ENCODE measurements at regions not wholly inside any gene's neighbourhood (a gene's known extent, or its start where the extent isn't known, plus 50 kb on each side); places are given as distances from the start of the nearest gene placed in this dataset.

DNA sequence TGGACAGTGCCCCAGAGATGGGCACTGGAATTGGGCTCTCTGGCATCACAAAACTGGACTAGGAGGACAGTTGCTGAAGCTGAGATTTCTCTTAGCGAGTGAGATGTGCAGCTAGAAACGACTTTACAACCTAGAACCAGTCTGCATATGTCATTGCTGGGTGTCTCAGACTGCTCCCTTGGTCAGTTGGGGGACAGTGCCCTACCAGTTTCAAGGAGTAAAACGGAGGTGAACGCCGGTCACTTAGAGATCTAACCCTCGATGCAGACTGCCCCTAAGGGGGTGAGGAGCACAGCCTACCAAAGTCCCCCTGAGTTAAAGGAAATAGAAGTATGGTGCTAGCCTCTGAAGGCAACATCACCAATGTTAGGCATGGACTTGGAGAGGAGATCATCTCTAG lies 704.4 kb upstream of the CDH9 start:
- no peak for DNase-seq (ENCODE audit: low read depth in 3 of 3, low spot score in 2 of 3)

GRCh38 chr5:27734838-27735237 lies 696.5 kb upstream of the CDH9 start:
- no peak for DNase-seq (ENCODE audit: low read depth in 3 of 3, low spot score in 2 of 3)

DNA sequence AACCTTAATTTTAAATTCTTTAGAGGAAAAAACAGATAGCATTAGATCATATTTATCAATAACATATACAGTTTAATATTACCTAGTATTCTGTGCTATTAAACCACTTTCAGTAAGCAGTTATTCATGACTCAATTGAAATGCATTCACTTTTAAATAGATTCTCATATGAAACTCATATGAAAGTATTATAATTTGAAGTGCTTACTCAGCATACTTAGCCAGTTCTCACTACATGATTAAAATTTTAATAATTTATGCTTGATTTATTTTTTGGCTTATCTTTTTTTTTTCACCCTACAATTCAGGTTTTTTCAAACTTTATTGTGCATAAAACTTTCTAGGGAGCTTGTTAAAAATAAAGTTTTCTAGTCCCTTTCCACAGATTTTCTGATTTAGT lies 694.9 kb upstream of the CDH9 start:
- no peak for DNase-seq (ENCODE audit: low read depth in 3 of 3, low spot score in 2 of 3)

GRCh38 chr5:27727254-27727653 lies 688.9 kb upstream of the CDH9 start:
- DNase-seq (ENCODE audit: low read depth in 3 of 3, low spot score in 2 of 3) = no peak

GRCh38 chr5:27722337-27722736 lies 684.0 kb upstream of the CDH9 start:
- no peak for DNase-seq (ENCODE audit: low read depth in 3 of 3, low spot score in 2 of 3)

DNA sequence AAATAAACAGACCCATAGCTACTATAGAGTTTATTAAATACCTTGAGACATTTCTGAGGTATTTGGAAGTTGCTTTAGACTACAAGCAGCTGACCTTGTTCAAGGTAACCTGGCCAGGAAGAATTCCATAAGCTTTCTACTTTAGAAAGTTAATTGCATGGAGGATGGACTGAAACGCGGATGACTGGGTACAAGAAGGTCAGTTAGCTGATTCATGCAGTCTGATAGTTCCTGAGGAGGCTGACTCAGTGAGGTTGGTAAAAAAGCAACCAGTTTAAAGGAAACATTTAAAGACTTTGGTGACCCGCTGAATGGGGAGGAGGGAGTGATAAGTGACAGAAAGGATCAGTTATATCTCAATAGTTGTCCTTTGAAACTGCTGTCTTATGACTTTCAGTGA lies 670.1 kb upstream of the CDH9 start:
- no peak for DNase-seq (ENCODE audit: low read depth in 3 of 3, low spot score in 2 of 3)

DNA sequence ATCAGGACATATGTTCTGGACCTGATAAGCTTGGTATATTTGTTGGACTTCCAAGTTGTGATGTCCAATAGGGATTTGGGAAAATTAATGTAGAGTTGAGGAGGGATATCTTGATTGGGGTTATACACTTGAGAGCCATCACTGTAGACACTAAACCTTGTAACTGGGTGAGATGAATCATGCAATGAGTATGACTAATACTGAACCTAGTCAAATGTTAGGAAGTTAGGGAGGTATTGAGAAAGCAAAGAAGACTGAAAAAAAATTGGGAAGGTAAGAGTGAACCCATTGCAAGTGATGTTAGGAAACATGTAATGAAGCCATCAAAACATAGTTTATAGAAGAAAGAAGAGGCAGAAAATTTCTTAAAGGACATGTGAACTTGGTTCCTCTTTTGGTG lies 668.4 kb upstream of the CDH9 start:
- no peak for DNase-seq (ENCODE audit: low read depth in 3 of 3, low spot score in 2 of 3)

- DNase-seq (ENCODE audit: low read depth in 3 of 3, low spot score in 2 of 3) = no peak
Measured at GRCh38 chr5:27705661-27706060, 667.3 kb upstream of the CDH9 start.

DNA sequence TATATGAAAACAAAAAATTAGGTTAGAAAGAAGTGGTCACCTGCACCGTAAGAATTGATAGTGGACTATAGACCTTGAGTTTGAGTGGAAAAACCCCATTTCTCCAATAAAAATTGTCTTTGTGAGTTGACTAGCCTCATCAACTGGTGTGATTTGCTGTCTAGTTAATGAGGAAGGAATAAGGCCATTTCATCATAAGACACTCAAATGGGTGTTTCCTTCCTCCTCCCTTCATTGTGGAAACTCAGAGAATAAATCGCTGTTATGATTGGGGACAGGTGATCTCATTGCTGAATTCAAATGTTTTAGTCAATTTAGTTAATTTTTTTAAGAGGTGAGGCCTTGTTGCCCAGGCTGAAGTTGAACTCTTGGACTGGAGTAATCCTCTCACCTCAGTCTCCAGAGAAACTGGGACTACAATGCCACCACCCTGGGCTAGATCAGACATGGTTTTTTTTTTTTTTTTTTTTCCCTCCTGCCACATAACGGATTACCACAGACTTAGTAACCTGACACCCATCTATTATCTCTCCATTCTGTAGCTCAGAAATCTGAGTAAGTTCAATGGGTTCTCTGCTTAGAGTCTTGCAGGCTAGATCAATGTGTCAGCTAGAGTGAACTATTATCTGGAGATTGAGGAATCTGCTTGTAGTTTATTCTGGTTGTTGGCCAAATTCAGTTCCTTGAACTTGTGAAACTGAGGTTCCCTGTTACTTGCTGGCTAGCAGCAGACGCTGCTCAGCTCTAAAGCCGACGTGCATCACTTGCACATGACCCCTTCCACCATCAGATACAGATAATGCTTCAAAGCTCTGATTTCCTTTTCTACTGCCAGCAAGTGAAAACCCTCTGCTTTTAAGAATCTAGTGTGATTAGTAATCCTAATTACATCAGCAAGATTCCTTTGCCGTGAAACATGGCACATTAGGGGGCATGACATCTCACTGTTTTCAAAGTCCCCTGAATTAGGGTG lies 663.8 kb upstream of the CDH9 start:
- no peak for DNase-seq (ENCODE audit: low read depth in 3 of 3, low spot score in 2 of 3)

GRCh38 chr5:27700526-27700925 lies 662.1 kb upstream of the CDH9 start:
- no peak for DNase-seq (ENCODE audit: low read depth in 3 of 3, low spot score in 2 of 3)

DNA sequence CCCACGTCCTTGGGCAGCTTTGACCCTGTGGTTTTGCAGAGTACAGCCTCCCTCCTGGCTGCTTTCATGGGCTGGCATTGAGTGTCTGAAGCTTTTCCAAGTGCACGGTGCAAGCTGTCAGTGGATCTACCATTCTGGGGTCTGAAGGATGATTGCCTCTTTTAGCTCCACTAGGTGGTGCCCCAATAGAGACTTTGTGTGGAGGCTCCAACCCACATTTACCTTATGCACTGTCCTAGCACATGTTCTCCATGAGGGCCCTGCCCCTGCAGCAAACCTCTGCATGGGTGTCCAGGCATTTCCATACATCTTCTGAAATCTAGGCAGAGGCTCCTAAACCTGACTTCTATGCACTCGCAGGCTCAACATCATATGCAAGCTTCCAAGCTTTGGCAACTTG lies 644.2 kb upstream of the CDH9 start:
- DNase-seq (ENCODE audit: low read depth in 3 of 3, low spot score in 2 of 3) = no peak

- DNase-seq (ENCODE audit: low read depth in 3 of 3, low spot score in 2 of 3) = no peak
Measured at GRCh38 chr5:27652505-27652904, 614.1 kb upstream of the CDH9 start.

- DNase-seq (ENCODE audit: low read depth in 3 of 3, low spot score in 2 of 3) = no peak
Measured at GRCh38 chr5:27639005-27639612, 600.7 kb upstream of the CDH9 start.

GRCh38 chr5:27619982-27620381 lies 581.6 kb upstream of the CDH9 start:
- no peak for DNase-seq (ENCODE audit: low read depth in 3 of 3, low spot score in 2 of 3)

DNA sequence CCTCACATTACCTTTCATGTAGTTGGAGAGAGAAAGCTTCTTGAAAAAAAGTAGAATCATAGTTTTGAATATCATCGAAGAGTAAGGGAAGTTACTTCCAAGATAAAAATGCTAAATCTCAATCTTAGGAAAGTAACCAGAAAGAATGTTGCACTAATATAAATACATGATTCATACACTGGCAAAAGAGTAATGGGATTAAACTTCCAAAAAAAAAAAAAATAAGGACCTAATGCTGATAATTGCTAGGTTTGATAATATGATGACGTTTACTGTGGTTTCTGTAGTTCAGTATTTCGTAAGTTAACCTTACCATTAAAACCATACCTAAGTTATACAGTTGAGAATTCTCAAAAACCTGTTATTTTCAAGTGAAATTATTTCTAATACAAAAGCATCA lies 573.8 kb upstream of the CDH9 start:
- no peak for DNase-seq (ENCODE audit: low read depth in 3 of 3, low spot score in 2 of 3)

DNA sequence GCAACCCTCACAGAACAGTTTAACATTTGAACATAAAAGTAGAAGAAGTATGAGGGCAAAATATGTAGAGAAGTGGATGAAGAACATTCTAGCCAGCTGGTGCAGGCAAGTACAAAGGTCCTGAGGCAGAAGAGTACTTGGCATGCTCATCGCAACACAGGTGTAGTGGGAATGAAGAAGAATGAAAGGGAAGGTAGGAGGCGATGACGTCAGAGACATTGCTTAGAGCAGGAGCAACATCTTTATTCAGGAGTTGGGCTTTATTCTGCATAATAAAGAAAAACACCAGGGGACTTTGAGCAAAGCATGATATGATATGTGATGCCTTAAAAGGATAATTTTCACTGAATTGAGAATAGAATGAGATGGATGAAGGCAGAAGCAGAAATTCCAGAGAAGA lies 570.6 kb upstream of the CDH9 start:
- DNase-seq (ENCODE audit: low read depth in 3 of 3, low spot score in 2 of 3) = no peak

DNA sequence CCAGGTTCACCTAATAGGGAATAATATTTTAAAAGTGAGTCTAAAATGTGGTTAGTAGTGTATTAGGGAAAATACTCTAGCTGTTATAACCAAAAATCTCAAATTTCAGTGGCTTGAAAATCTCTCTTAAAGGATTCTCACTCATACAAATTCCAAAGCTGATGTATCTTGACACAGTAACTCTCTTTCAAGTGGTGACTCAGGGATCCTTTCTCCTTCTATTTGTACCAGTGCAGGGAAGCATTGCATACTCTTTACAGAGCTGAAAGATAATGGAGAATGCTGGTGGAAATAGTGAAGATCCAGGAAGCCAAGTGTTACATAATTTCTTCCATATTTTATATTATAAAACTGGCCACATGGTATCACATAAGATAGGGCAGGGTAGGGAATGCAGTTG lies 560.2 kb upstream of the CDH9 start:
- DNase-seq (ENCODE audit: low read depth in 3 of 3, low spot score in 2 of 3) = no peak

- no peak for DNase-seq (ENCODE audit: low read depth in 3 of 3, low spot score in 2 of 3)
Measured at GRCh38 chr5:27594141-27594540, 555.8 kb upstream of the CDH9 start.

GRCh38 chr5:27592231-27592630 lies 553.8 kb upstream of the CDH9 start:
- peak in 1 of 3 donors; percentile 3 for DNase-seq (ENCODE audit: low read depth in 3 of 3, low spot score in 2 of 3)

DNA sequence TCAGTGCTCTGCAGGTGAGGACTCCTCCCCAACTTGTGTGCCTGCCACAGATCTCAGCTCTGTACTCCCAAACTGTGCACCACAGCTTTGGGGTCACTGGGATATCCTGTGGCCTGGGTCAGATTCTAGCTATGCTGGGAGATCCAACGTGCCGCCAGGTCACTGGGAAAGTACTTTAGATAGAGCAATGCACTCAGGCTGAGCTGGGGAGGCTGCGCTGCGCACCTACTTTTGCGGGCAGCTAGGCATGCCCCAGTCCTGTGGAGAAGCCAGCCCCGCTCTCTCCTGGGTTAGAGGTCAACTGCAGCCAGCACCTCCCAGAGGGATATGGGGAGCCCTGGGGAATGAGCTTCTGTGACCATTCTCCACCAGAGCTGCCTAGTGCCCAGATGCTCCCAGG lies 552.1 kb upstream of the CDH9 start:
- DNase-seq (ENCODE audit: low read depth in 3 of 3, low spot score in 2 of 3) = no peak

GRCh38 chr5:27578279-27578678 lies 539.9 kb upstream of the CDH9 start:
- DNase-seq (ENCODE audit: low read depth in 3 of 3, low spot score in 2 of 3) = no peak

DNA sequence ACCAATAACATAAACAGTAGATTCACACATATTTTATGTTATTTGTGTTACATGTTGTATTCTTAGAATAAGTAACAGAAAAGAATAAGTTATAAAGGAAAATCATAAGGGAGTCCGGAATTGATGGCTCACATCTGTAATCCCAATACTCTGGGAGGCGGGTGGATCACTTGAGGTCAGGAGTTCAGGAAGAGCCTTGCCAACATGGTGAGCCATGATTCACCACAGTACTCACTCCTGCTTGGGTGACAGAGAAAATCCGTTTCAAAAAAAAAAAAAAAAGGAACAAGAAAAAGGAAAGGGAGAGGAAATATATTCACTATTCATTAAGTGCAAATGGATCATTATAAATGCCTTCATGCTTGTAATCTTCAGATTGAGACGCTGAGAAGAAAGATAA lies 533.3 kb upstream of the CDH9 start:
- no peak for DNase-seq (ENCODE audit: low read depth in 3 of 3, low spot score in 2 of 3)
